ENCODE measurements at regions not wholly inside any gene's neighbourhood (a gene's known extent, or its start where the extent isn't known, plus 50 kb on each side); places are given as distances from the start of the nearest gene placed in this dataset.

- no peaks in the 10 kb centered on the region for H3K36me3 ChIP-seq
- no peaks in the 10 kb centered on the region for H3K9me3 ChIP-seq (ENCODE audit: low read depth)
- H3K27ac ChIP-seq, result no peak overlapping the region
- TF ChIP-seq CTCF (IDR thresholded peaks at IDR 0.05; ENCODE audit: low read depth, low read length), result no peak
- H3K27me3 ChIP-seq, result no peaks in the 10 kb centered on the region
- H3K4me3 ChIP-seq, result no peak overlapping the region
- DNase-seq (ENCODE audit: low read depth in 1 of 2, low spot score in 1 of 2), result peak in 1 of 2 donors; percentile 69
- H3K4me1 ChIP-seq (ENCODE audit: low read depth), result no peaks in the 10 kb centered on the region
Observed at GRCh38 chr11:22976146-22976545, 115.9 kb upstream of the CCDC179 start.

GRCh38 chr11:22982903-22983302 lies 122.6 kb upstream of the CCDC179 start:
- Histone ChIP-seq H3K4me3 (no peak overlapping the region), H3K9me3 (ENCODE audit: low read depth) (no peaks in the 10 kb centered on the region)

GRCh38 chr11:22984045-22984444 lies 123.8 kb upstream of the CCDC179 start:
- no peak for DNase-seq (ENCODE audit: low read depth in 1 of 2, low spot score in 1 of 2)
- H3K27me3 ChIP-seq, result no peaks in the 10 kb centered on the region
- no peak overlapping the region for H3K27ac ChIP-seq
- no peaks in the 10 kb centered on the region for H3K36me3 ChIP-seq
- H3K4me1 ChIP-seq (ENCODE audit: low read depth), result no peaks in the 10 kb centered on the region
- H3K4me3 ChIP-seq, result no peak overlapping the region
- no peak for TF ChIP-seq CTCF (IDR thresholded peaks at IDR 0.05; ENCODE audit: low read depth, low read length)
- no peaks in the 10 kb centered on the region for H3K9me3 ChIP-seq (ENCODE audit: low read depth)

More at GRCh38 chr11:22982903-22983302, 122.6 kb upstream of the CCDC179 start:
- no peaks in the 10 kb centered on the region for H3K36me3 ChIP-seq
- peak in 1 of 2 donors; percentile 0 for DNase-seq (ENCODE audit: low read depth in 1 of 2, low spot score in 1 of 2)
- no peak overlapping the region for H3K27ac ChIP-seq
- no peak for TF ChIP-seq CTCF (IDR thresholded peaks at IDR 0.05; ENCODE audit: low read depth, low read length)
- H3K4me1 ChIP-seq (ENCODE audit: low read depth), result no peaks in the 10 kb centered on the region
- H3K27me3 ChIP-seq, result no peaks in the 10 kb centered on the region

- H3K4me3 ChIP-seq, result no peak overlapping the region
- DNase-seq (ENCODE audit: low read depth in 1 of 2, low spot score in 1 of 2), result no peak
- no peaks in the 10 kb centered on the region for H3K4me1 ChIP-seq (ENCODE audit: low read depth)
- H3K27ac ChIP-seq, result no peak overlapping the region
- H3K36me3 ChIP-seq, result no peaks in the 10 kb centered on the region
- H3K9me3 ChIP-seq (ENCODE audit: low read depth), result no peaks in the 10 kb centered on the region
- no peaks in the 10 kb centered on the region for H3K27me3 ChIP-seq
- no peak for TF ChIP-seq CTCF (IDR thresholded peaks at IDR 0.05; ENCODE audit: low read depth, low read length)
Observed at GRCh38 chr11:22989371-22989770, 129.1 kb upstream of the CCDC179 start.

- no peak for TF ChIP-seq CTCF (IDR thresholded peaks at IDR 0.05; ENCODE audit: low read depth, low read length)
- no peak overlapping the region for H3K4me3 ChIP-seq
- no peaks in the 10 kb centered on the region for H3K9me3 ChIP-seq (ENCODE audit: low read depth)
- no peak overlapping the region for H3K27ac ChIP-seq
- H3K36me3 ChIP-seq, result no peaks in the 10 kb centered on the region
- no peak for DNase-seq (ENCODE audit: low read depth in 1 of 2, low spot score in 1 of 2)
- H3K27me3 ChIP-seq, result no peaks in the 10 kb centered on the region
- H3K4me1 ChIP-seq (ENCODE audit: low read depth), result no peaks in the 10 kb centered on the region
Observed at GRCh38 chr11:22991196-22991595, 130.9 kb upstream of the CCDC179 start.

GRCh38 chr11:23006730-23007129 lies 146.5 kb upstream of the CCDC179 start:
- Histone ChIP-seq H3K36me3 (no peaks in the 10 kb centered on the region), H3K9me3 (ENCODE audit: low read depth) (no peaks in the 10 kb centered on the region), H3K4me1 (ENCODE audit: low read depth) (no peaks in the 10 kb centered on the region), H3K27me3 (no peaks in the 10 kb centered on the region), H3K27ac (no peak overlapping the region), H3K4me3 (no peak overlapping the region)
- DNase-seq (ENCODE audit: low read depth in 1 of 2, low spot score in 1 of 2), result no peak
- TF ChIP-seq CTCF (IDR thresholded peaks at IDR 0.05; ENCODE audit: low read depth, low read length), result no peak

Data from cardiac muscle cell (in vitro differentiated cells and primary cell).